AG04449 (cell line): ENCODE measurements at regions not wholly inside any gene's neighbourhood (a gene's known extent, or its start where the extent isn't known, plus 50 kb on each side); places are given as distances from the start of the nearest gene placed in this dataset.
"Not testable (repeated sequence)": the region's sequence is repeated elsewhere in the genome, so short reads cannot be mapped to it uniquely, and the experiment has no call there.

Source experiments
- CTCF ChIA-PET: fragments of 350-600 bp; formaldehyde crosslinking; extraction: SDS; loops from one replicate; lab custom pipeline; 2021; ENCODE audit warnings: antibody characterized with exemption; lab: Yijun Ruan, JAX
- POLR2A ChIA-PET: fragments of 400-600, 350-600 bp; formaldehyde crosslinking; extraction: SDS; loops from one replicate; lab custom pipeline; 2020; ENCODE audit warnings: antibody characterized with exemption, inconsistent platforms; lab: Yijun Ruan, JAX
- DNase-seq: peaks from one replicate; pipeline ENCODE4 v3.0.0-alpha.2; 2010; ENCODE audit warnings: low read depth, low spot score
- H3K4me3 ChIP-seq: 2 replicates; pipeline ENCODE4 v1.5.1; 2011; ENCODE audit warnings: low read depth, mild to moderate bottlenecking, control low read depth, low read length
- CTCF ChIP-seq: IDR thresholded peaks from one replicate; pipeline ENCODE4 v1.5.1; 2011; ENCODE audit warnings: mild to moderate bottlenecking, moderate library complexity, low read length, control low read depth, inconsistent platforms; ENCODE audit not compliant: insufficient read depth; ENCODE audit errors: missing control alignments

- POLR2A ChIA-PET, result no interaction called here
- H3K4me3 ChIP-seq, result no peak overlapping the region
- DNase-seq, result no peak
- CTCF ChIA-PET, result no interaction called here
- no peak for TF ChIP-seq CTCF
Observed at GRCh38 chr5:67731886-67732285, 483.7 kb upstream of the PIK3R1 start.

GRCh38 chr5:67730917-67731474 is 484.6 kb upstream of the PIK3R1 start:
- no peak for DNase-seq
- ChIA-PET CTCF (no interaction called here), POLR2A (no interaction called here)
- TF ChIP-seq CTCF, result no peak
- H3K4me3 ChIP-seq, result no peak overlapping the region

GRCh38 chr5:67728326-67728890 is 487.1 kb upstream of the PIK3R1 start:
- no peak for DNase-seq
- no peak overlapping the region for H3K4me3 ChIP-seq
- CTCF ChIA-PET, result no interaction called here
- TF ChIP-seq CTCF, result no peak
- POLR2A ChIA-PET, result no interaction called here

- CTCF ChIA-PET, result no interaction called here
- no peak for DNase-seq
- no peak overlapping the region for H3K4me3 ChIP-seq
- POLR2A ChIA-PET, result no interaction called here
- no peak for TF ChIP-seq CTCF
Observed at GRCh38 chr5:67725604-67726003, 490.0 kb upstream of the PIK3R1 start.

- TF ChIP-seq CTCF, result no peak
- ChIA-PET POLR2A (no interaction called here), CTCF (no interaction called here)
- no peak for DNase-seq
- H3K4me3 ChIP-seq, result no peak overlapping the region
Observed at GRCh38 chr5:67724412-67725135, 491.0 kb upstream of the PIK3R1 start.

- H3K4me3 ChIP-seq, result no peak overlapping the region
- no peak for TF ChIP-seq CTCF
- no peak for DNase-seq
- ChIA-PET POLR2A (no interaction called here), CTCF (no interaction called here)
Observed at GRCh38 chr5:67723873-67724272, 491.7 kb upstream of the PIK3R1 start.

- H3K4me3 ChIP-seq, CTCF ChIA-PET: not testable (repeated sequence)
Observed at GRCh38 chr5:67722582-67722981, 493.0 kb upstream of the PIK3R1 start.

More at GRCh38 chr5:67722582-67722981, 493.0 kb upstream of the PIK3R1 start:
- POLR2A ChIA-PET, DNase-seq: not testable (repeated sequence)
